DOHH2 (cell line): ENCODE measurements at regions not wholly inside any gene's neighbourhood (a gene's known extent, or its start where the extent isn't known, plus 50 kb on each side); places are given as distances from the start of the nearest gene placed in this dataset.

Source experiments
- H3F3A ChIP-seq: fragments of 200-600 bp; sonication (generic), shearing (Covaris generic); 2 replicates; pipeline ENCODE4 v1.6.0; 2016; ENCODE audit warnings: antibody characterized with exemption, mild to moderate bottlenecking; ENCODE audit not compliant: control insufficient read depth, insufficient read depth
- H3K27ac ChIP-seq: fragments of 200-600 bp; sonication (generic); 2 replicates; pipeline ENCODE4 v1.5.1; 2014; ENCODE audit warnings: low read depth, mild to moderate bottlenecking, low read length, moderate library complexity
- H3K27me3 ChIP-seq: fragments of 200-600 bp; sonication (generic); 2 replicates; pipeline ENCODE4 v1.6.1; 2014; ENCODE audit warnings: mild to moderate bottlenecking, low read length, mixed read lengths; ENCODE audit not compliant: control insufficient read depth
- H3K36me3 ChIP-seq: fragments of 200-600 bp; sonication (generic); 2 replicates; pipeline ENCODE4 v1.6.1; 2014; ENCODE audit warnings: mild to moderate bottlenecking, low read length, moderate library complexity, mixed read lengths; ENCODE audit not compliant: control insufficient read depth
- H3K4me1 ChIP-seq: fragments of 200-600 bp; sonication (generic); 2 replicates; pipeline ENCODE4 v1.6.1; 2014; ENCODE audit warnings: mild to moderate bottlenecking, low read length, mixed read lengths; ENCODE audit not compliant: control insufficient read depth
- H3K4me2 ChIP-seq: fragments of 200-600 bp; sonication (generic); 2 replicates; pipeline ENCODE4 v1.6.0; 2014; ENCODE audit warnings: mild to moderate bottlenecking, low read length, moderate library complexity
- H3K4me3 ChIP-seq: fragments of 200-600 bp; sonication (generic); 2 replicates; pipeline ENCODE4 v1.5.1; 2014; ENCODE audit warnings: mild to moderate bottlenecking, low read length, mixed read lengths
- H3K79me2 ChIP-seq: fragments of 200-600 bp; sonication (generic); 2 replicates; pipeline ENCODE4 v1.6.1; 2014; ENCODE audit warnings: mild to moderate bottlenecking, low read length, mixed read lengths; ENCODE audit not compliant: control insufficient read depth
- H3K9me2 ChIP-seq: fragments of 200-600 bp; sonication (generic); replicated peaks from 2 replicates; pipeline ENCODE4 v1.6.1; 2014; ENCODE audit warnings: mild to moderate bottlenecking, low read length, mixed read lengths; ENCODE audit not compliant: control insufficient read depth
- H3K9me3 ChIP-seq: fragments of 200-600 bp; sonication (generic); 2 replicates; pipeline ENCODE4 v1.6.1; 2014; ENCODE audit warnings: antibody characterized with exemption, low read length, mixed read lengths; ENCODE audit not compliant: control insufficient read depth, insufficient read depth
- H4K20me1 ChIP-seq: fragments of 200-600 bp; sonication (generic); 2 replicates; pipeline ENCODE4 v1.6.0; 2014; ENCODE audit warnings: low read depth, mild to moderate bottlenecking, antibody characterized with exemption, low read length, moderate library complexity; ENCODE audit not compliant: control insufficient read depth, insufficient read depth
- CTCF ChIP-seq: fragments of 200-600 bp; sonication (generic); IDR thresholded peaks from one replicate; pipeline ENCODE4 v1.5.1; 2014; ENCODE audit warnings: antibody characterized with exemption, mild to moderate bottlenecking, low read depth, low read length; ENCODE audit not compliant: poor library complexity, severe bottlenecking
- EZH2phosphoT487 ChIP-seq: fragments of 200-600 bp; sonication (generic); IDR thresholded peaks from 2 replicates; pipeline ENCODE4 v1.6.1; 2017; ENCODE audit warnings: borderline replicate concordance, mild to moderate bottlenecking, antibody characterized with exemption, low read length, moderate library complexity, mixed read lengths

GRCh38 chr11:13836666-13837065 is 125.9 kb upstream of the SPON1 start:
- H3K9me3 ChIP-seq = no peaks in the 10 kb centered on the region
- no peaks in the 10 kb centered on the region for H3K79me2 ChIP-seq
- no peaks in the 10 kb centered on the region for H3K36me3 ChIP-seq
- no peaks in the 10 kb centered on the region for H3F3A ChIP-seq
- H3K4me2 ChIP-seq = no peak overlapping the region
- no peaks in the 10 kb centered on the region for H3K9me2 ChIP-seq
- TF ChIP-seq CTCF (no peak), EZH2phosphoT487 (no peak)
- H3K4me1 ChIP-seq = peaks cover 6% of the 10 kb centered on the region
- no peaks in the 10 kb centered on the region for H4K20me1 ChIP-seq
- no peak overlapping the region for H3K4me3 ChIP-seq
- H3K27me3 ChIP-seq = peaks cover 3% of the 10 kb centered on the region
- no peak overlapping the region for H3K27ac ChIP-seq

- no peaks in the 10 kb centered on the region for H3K9me2 ChIP-seq
- H3K79me2 ChIP-seq = no peaks in the 10 kb centered on the region
- peaks cover 3% of the 10 kb centered on the region for H3K27me3 ChIP-seq
- no peak overlapping the region for H3K27ac ChIP-seq
- no peaks in the 10 kb centered on the region for H3K9me3 ChIP-seq
- H3F3A ChIP-seq = no peaks in the 10 kb centered on the region
- no peak for TF ChIP-seq CTCF
- TF ChIP-seq EZH2phosphoT487 = no peak
- H3K36me3 ChIP-seq = no peaks in the 10 kb centered on the region
- H3K4me1 ChIP-seq = peaks cover 6% of the 10 kb centered on the region
- no peak overlapping the region for H3K4me2 ChIP-seq
- H4K20me1 ChIP-seq = no peaks in the 10 kb centered on the region
- H3K4me3 ChIP-seq = no peak overlapping the region
Measured at GRCh38 chr11:13837286-13837685, 125.2 kb upstream of the SPON1 start.

GRCh38 chr11:13841393-13841792 is 121.1 kb upstream of the SPON1 start:
- Histone ChIP-seq H3K27me3 (peaks cover 3% of the 10 kb centered on the region), H3K9me2 (no peaks in the 10 kb centered on the region), H3K4me1 (peaks cover 6% of the 10 kb centered on the region), H3K36me3 (no peaks in the 10 kb centered on the region), H4K20me1 (no peaks in the 10 kb centered on the region), H3F3A (no peaks in the 10 kb centered on the region), H3K27ac (no peak overlapping the region), H3K4me3 (no peak overlapping the region), H3K4me2 (no peak overlapping the region), H3K79me2 (no peaks in the 10 kb centered on the region), H3K9me3 (no peaks in the 10 kb centered on the region)
- TF ChIP-seq EZH2phosphoT487 = no peak
- TF ChIP-seq CTCF = no peak

- Histone ChIP-seq H3K4me1 (peaks cover 15% of the 10 kb centered on the region), H3K9me3 (no peaks in the 10 kb centered on the region), H3K79me2 (no peaks in the 10 kb centered on the region), H3K4me2 (no peak overlapping the region), H3K36me3 (no peaks in the 10 kb centered on the region), H3F3A (no peaks in the 10 kb centered on the region), H4K20me1 (no peaks in the 10 kb centered on the region), H3K9me2 (no peaks in the 10 kb centered on the region), H3K27me3 (peaks cover 16% of the 10 kb centered on the region), H3K27ac (no peak overlapping the region), H3K4me3 (no peak overlapping the region)
- TF ChIP-seq CTCF (no peak), EZH2phosphoT487 (no peak)
Measured at GRCh38 chr11:13848031-13848430, 114.5 kb upstream of the SPON1 start.
